NOMO-1 treated with dmso at 0.1 percent for 144 hours (cell line): ENCODE measurements at regions not wholly inside any gene's neighbourhood (a gene's known extent, or its start where the extent isn't known, plus 50 kb on each side); places are given as distances from the start of the nearest gene placed in this dataset.

Experiments used
- DNase-seq: peaks from one replicate; lab custom pipeline; 2025; ENCODE audit not compliant: unreplicated experiment; lab: John Stamatoyannopoulos, UW

DNA sequence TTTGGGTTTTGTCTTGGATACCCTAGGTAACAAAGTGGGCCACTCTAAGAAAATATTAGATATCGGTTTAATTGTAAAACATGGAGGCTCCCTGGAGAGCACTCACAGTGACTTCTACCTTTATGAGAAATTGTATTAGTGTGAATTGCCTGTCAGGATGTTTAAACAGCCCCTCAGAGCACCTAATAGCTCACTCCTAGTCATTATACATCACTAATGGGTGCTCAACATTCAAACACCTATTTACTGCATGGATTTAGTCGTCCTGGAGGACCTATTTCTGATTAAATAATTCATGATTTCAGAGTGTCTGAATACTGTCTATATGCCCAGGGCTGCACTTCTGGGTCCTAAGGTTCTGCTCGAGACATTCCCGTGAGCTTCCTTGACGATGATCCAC is 430.2 kb upstream of the EEF2KMT start:
- no peak for DNase-seq

DNA sequence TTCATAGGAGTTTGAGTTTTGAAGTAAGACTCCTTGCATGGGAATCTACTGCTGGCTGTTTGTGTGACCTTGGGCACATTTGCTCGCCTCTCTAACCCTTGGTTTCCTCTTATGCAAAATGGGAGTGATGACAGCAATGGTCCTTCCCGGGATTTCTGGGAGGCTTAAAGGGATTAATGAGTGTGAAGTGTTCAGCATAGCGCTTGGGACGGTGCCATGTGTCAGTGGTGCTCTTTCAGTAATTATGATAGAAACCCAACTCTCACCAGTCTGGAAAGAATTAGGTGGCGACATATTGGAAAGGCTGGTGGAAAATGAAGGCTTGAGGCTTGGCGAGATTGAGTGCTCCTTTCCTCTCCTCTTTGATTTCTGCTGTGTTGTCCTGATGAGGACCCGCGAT is 429.2 kb upstream of the EEF2KMT start:
- DNase-seq: no peak

DNA sequence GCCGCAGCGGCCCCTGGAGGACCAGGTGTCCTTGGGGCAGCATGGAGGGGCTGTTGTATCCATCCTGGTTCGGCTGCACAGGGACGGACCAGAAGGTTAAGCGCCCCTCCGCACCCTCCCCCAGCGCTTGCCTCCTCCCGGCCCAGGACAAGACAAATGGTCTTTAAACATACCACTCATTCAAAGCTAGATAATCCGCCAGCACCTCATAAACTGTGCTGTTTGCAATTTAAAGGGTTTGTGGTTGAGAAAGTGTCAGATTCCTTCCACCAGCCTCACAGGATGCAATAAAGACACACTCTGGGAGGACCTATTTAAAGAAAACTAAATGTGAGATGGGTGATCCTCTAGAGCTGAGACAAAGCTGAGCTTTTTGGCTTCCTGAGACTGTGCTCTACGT is 426.2 kb upstream of the EEF2KMT start:
- no peak for DNase-seq

DNA sequence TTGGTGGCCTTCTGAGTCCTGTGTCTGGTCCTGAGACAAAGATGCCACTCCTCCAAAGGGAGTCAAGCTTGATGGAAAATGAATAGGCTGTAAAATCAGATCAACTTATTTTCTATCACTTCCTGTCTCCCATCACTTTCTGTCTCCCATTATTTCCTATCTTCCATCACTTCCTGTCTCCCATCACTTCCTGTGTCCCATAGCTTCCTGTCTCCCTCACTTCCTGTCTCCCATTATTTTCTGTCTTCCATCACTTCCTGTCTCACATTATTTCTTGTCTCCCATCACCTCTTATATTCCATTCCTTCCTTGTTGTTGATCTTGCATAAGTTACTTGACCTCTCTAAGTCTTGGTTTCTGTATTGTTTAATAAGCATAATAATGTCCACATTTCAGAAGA is 418.5 kb upstream of the EEF2KMT start:
- no peak for DNase-seq

DNA sequence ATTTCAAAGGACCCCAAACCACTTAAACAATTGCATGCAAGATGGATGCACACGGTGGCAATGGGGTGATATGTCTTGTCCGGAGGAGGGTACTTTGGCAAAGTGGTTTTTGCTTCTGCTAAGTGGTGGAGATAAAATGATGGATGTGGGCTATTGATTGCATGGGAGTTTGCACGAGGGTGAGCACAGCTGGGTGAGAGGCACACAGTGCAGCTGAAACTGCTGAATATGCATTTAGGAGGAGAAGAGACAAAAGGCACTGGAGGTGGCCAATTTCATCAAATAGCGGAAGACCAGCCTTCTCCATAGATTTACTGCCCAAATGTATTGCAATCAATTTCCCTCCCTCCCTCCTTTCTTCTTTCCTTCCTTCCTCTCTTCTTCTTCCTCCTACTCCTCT is 414.4 kb upstream of the EEF2KMT start:
- no peak for DNase-seq

DNA sequence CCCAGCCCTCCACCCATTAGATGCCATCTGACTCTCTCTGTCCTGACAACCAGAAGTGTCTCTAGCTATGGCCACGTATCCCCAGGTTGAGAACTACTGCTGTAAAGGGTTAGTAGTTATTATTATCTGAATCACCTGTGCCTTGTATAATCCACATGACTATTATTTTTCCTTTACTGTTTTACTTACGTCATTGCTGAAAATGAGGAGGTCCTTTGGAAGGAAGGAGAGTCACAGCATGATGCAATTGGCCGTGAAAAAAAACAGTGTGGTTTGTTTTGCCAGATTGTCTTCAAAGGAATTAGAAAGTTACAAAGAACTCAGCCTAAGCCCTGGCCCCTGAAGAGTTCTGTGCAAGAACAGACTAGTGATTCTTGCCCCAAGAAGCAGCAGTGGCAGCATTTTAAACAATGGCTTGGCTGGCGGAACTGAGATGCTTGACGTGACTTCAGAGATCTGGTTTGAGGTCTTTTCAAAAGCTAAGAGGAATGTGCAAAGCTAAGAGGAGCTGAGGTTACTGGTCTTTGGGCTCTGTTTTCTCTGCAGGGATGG is 413.3 kb upstream of the EEF2KMT start:
- DNase-seq: no peak

DNA sequence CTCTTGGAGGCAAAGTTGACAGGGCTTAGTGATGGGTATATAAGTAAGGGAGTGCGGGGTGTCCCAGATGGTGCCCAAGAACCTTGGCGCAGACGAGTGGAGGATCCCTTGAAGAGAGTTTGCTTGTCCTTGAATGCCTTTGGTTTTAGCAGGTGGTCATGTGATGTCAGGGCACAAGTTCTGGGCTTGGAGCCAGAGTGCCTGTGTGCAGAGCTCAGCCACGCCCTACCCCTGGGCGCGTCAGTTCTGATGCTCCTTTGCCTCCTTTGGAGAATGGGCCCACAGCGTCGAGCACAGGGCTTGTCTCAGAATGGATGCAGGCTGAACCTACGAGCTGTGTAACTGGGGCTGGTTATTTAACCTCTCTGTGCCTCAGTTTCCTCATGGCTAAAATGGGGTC is 412.2 kb upstream of the EEF2KMT start:
- DNase-seq: no peak

DNA sequence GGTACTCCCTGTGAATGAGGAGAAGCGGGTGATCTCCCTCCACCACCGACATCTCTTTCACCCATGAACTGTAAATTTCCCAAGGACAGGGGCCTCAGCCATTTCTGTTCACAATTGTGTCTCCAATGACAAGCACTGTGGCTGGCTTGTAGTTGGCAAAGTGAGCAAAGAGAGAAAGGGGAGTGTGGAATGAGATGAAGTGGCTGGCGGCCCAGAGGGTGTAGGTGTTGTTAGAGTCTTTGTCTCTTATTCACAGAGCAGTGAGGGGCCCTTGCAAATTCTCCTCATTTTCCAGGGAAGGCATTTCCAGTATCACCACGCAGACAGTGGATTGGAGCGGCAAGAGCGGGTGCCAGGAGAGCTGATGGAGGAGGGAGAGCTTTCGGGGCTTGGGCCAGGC is 411.7 kb upstream of the EEF2KMT start:
- no peak for DNase-seq

DNA sequence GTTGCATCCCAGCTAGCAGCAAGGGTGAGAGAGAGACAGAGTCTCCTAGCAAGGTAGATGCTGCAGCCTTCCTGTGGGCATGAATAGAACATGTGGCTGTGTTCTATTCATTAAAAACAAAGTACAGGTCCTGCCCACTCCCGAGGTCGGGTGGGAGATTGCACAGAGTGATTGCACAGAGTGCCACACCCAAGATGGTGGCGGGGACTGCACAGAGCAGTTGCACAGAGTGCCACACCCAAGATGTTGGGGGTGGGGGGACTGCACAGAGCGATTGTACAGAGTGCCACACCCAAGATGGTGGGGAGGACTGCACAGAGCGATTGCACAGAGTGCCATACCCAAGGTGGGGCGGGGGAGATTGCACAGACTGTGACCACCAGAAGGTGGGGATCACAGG is 410.8 kb upstream of the EEF2KMT start:
- DNase-seq: no peak

DNA sequence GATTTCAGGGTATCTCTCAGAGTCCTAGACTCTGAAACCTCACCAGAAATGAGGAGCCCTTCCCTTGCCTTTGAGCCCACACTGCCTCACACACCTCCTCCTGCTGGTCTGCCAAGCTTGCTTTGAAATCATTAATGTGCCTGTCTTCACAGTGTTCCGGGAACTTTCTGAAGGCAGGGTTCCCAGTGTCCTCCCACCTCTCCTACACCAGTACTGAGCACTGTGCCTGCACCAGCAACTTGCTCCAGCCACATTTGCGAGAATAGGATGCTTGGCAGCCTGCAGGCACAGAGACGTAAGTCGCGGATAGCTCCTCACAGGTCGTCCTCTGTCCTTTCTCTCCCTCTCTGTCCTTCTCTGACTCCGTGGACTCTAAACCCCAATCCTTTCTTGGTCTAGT is 408.4 kb upstream of the EEF2KMT start:
- no peak for DNase-seq

DNA sequence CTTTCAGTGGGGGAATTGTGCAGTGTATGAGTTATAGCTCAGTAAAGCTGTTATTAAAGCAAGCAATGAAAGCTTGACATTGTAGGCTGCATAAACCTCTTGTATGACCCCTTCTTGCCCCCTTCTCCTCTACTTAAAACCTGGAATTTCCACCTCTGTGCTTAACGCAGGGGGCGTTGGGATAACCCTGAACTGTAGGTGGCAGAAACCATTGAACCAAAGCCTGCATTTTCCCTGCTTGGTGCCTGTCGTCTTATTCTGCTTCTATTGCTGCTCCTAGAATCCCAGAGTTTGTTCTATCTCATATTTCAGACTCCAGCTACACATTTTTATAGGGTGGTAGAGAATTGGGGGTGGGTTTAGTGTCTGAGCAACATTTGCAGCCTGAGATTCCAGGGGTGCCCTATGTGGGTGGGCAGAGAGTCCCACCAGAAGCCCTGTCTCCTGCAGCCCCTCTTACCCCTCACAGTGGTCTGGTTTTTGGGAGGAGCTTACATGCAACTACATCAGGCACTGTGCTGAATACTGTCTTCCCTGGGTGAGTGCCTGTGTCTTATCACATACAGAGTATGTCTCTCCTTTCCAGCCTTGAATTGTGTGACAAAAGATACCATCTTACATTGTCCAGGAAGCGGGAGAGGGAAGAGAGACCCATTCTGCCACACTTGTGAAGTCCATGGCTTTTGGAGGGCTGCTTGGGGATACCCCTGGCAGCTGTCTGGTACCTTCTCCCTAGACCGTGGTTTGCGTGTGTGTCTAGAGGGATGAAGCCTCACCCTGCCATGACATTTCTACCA is 407.7 kb upstream of the EEF2KMT start:
- no peak for DNase-seq

DNA sequence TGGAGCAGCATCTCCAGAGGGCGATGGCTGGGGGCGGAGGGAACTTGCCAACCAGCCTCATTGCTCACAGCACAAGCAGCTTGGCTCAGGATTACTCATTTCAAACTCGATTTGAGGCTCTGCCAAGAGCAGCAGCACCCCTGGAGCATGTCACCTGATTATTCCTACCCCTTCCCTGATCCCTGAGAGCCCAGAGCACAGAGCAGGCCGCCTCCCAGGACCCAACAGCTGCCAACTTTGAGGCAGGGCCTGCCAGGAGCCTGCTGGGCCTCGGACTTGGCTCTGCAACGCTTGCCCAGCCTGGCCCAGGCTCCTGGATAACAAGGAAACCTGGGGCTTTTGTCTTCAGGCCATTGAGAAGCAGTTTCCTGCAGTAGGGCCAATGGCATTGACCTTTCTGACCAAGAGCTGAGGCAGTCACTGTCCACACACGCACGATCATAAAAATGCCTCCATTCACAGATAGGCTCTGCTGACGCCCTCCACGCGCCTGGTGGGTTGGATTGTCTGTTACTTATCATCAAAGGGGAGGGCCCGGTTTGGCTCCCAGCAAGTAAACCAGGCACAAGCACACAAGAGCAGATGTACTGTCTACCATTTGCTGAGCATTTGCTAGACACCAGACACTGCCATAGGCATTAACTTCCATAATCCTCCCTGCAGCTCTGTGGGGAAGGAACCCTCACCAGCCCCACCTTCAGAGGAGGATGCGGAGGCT is 406.6 kb upstream of the EEF2KMT start:
- DNase-seq: no peak

DNA sequence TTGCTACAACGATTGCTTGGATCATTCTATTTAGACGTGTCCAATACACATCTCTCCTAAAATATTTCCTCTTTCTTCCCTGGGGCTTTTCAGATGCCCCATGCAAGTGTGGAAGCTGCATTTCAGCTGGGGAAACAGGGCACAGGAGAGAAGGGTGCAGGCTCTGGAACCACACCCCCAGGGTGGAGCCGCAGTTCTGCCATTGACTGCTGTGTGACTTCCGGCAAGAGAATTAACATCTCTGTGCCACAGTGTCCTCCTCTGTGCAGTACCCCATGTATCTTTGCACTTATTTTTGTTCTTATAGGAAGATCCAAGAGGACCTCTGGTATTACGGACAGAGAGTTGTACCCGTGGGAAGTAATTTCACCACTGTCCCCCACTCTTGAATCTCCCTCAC is 405.3 kb upstream of the EEF2KMT start:
- no peak for DNase-seq

DNA sequence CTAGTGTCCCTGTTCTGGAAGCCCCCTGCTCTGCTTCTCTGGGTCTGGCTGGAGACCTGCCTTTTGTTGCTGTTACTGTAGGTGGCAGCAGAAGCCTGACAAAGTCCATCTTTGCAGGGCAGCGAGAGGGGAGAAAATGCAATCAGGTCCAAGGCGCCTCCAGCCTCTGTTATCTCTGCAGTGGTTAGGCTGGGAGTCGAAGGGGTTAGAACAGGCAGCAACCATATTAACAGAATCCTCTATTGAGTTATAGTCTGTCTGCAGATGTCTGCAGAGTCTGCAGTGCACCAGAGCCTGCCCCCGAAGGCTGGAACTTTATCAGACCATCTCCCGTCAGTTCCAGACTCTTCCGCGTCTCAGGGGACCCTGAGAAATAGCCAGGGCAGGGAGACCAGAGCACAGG is 404.9 kb upstream of the EEF2KMT start:
- no peak for DNase-seq

DNA sequence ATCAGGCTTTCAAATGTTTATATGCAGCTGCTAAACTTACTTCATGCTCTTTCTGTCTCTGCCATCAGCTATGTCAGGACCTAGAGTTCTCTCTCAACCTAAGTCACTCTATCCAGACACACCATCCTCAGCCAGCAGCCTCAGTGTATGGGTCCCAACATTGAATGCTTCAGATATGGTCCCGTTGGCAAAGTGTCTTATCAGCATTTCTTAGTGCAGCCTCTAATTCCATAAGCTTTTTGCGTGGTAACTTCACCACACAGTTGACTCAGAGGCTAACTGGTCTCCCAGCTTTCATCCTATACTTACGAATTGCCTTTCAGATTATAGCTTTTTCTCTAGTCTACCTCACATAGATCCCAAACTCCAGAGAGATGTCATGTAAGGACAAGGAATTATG is 402.9 kb upstream of the EEF2KMT start:
- DNase-seq: no peak

DNA sequence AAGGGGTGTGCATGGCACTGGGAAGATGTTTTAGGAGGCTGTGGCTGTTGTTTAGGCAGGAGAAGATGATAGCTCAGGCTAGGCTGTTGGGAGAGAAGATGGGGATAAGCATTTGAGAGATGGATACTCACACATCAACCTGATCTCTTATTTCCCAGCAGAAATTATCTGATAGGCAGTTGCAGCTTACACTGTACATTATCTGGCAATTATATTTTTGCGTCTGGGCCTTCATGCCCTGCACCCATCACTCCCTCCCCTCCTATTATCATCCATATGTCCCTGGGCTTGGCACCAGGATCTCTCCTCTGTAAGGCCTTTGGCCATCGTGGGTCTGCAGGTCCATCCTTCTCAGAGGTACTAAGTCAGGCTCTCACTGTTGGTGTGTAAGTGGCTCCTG is 401.0 kb upstream of the EEF2KMT start:
- DNase-seq: no peak

DNA sequence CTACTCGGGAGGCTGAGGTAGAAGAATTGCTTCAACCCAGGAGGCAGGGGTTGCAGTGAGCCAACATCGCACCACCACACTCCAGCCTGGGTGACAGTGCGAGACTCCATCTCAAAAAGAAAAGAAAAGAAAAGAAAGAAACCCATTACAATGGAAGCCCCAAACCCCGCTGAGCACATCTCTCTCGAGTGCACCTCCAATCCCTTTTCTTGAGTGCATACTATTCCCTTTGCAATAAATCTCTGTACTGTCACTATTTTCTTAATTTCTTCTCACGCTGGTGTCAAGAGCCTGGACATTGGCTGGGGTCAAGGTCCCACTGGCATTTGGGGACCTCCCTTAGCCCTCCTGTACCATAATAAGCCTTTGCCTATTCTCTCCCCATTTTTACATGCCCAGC is 398.4 kb upstream of the EEF2KMT start:
- no peak for DNase-seq

DNA sequence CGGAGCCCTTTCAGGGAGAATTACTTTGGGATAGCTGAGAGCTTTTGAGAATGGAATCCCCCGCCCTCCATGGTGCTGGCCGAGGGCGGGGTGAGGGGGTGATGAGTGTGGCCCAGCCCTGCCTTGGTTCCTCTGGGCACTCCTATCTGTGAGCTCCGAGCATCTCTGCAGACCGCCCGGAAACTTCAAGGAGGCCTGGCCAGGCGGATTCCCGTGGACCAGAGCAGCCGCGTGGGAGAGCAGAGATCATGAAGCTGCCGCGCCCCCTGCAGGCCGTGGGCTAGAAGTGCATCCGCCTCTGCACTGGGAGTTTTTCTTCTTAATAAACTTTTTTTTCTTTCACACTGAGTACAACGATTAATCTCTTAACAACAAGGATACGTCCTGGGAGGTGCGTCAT is 392.9 kb upstream of the EEF2KMT start:
- DNase-seq: no peak

DNA sequence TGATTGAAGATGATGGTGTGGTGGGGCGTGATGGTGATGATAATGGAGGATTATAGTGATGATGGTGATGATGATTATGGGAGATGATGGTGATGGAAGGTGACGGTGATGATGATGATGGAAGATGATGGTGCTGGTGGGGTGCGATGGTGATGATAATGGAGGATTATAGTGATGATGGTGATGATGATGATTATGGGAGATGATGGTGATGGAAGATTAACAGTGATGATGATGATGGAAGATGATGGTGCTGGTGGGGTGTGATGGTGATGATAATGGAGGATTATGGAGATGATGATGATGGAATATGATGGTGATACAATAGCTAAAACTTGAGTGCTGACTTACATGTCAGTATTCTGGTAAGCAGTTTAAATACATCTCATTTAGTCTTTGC is 391.0 kb upstream of the EEF2KMT start:
- DNase-seq: no peak

DNA sequence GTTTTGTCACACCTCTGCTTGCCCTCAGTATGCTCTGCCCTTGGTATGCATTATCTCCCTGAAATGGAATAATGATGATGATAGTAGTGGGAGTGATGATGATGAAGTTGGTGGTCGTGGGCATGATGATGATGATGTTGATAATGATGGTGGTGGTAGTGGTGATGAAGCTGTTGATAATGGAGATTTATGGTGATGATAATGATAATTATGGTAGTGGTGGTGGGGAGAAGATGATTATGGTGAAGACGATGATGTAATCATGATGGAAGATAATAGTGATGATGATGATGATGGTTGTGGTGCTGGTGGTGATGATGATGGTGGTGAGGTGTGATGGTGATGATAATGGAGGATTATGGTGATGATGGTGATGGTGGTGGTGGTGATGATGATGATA is 390.1 kb upstream of the EEF2KMT start:
- no peak for DNase-seq

DNA sequence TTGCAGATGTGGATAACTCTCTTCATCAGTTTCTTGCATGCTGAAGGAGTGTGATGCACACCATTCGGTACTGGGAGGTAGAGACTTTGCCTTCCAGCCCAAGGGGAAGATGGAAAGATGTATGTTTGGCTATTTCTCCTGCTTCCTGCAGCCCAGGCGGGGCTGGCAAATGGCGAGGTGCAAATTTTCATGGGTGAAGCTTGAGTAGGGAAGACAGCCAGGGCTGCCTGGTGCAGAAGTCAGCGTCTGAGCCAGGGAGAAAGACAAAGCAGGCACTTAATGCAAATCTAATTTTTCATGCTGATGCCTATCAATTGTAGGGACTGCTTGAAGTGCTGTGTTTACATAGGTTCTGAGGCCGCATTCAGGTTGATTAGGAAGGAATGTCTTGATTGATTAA is 384.7 kb upstream of the EEF2KMT start:
- DNase-seq: no peak

DNA sequence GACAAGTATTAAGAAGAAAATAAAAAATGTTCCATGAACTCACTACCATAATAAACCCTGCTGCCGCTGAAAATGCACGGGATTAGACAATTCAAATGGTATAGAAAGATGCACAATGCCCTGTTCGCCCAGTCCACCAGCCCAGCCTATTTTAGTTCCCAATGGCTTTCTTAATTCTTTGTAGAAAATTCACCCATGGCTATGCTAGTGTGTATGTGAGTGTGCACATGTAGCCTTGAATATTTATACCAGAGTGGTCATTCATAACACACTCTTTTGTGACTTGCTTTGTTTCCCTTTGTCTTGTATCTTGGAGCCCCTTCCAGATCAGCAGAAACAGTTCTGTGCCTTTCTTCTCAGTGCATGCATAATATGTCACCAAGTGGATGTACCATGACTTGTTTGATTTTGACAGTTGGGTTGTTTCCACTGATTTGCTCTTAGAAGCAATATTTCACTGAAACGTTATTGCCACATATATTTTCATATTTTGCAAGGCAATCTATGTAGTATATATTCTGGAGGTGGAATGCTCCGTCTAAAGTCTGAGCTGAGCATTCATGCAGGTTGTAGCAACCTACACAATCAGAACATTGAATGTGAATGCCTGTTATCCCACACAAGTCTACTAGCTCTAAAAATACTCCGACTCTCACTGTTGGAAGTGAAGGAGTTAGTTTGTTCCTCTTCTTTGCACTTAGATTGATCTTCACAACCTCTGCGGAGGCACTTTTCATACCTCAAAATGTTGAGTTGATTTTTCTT is 383.0 kb upstream of the EEF2KMT start:
- no peak for DNase-seq
